HCT116 (cell line): ENCODE measurements at regions not wholly inside any gene's neighbourhood (a gene's known extent, or its start where the extent isn't known, plus 50 kb on each side); places are given as distances from the start of the nearest gene placed in this dataset.

ENCODE experiments used
- ATAC-seq: fragments of 200-7000 bp; cut with Tn5 transposase; 2 replicates; pipeline ENCODE4 v1.9.1; 2020; ENCODE audit warnings: mild to moderate bottlenecking, moderate library complexity
- BruUV-seq: library from RNA; stranded (reverse); fragments of 400-500 nt; replicated peaks from 2 replicates; lab custom pipeline; 2021; lab: Mats Ljungman, UMichigan
- CTCF ChIA-PET: fragments of 300-600 bp; sonication (Branson Sonifier 250); formaldehyde crosslinking; loops from one replicate; lab custom pipeline; 2021; ENCODE audit warnings: antibody characterized with exemption; lab: Charles Lee
- POLR2A ChIA-PET: fragments of 300-600, 350-600 bp; sonication (Branson Sonifier 250); formaldehyde crosslinking; loops from one replicate; lab custom pipeline; 2021; ENCODE audit warnings: antibody characterized with exemption; lab: Charles Lee
- RAD21 ChIA-PET, 2 experiments: fragments of 300-600 bp; sonication (Branson Sonifier 250); formaldehyde crosslinking; loops; one replicate each; lab custom pipeline; 2023; ENCODE audit warnings: low total read pairs in 2 of 2; ENCODE audit not compliant: uncharacterized antibody in 2 of 2, unreplicated experiment in 2 of 2, low non-redundant PET in 1 of 2; lab: Charles Lee
- DNase-seq: peaks from one replicate; pipeline ENCODE4 v3.0.0-alpha.2; 2010; ENCODE audit warnings: low read depth, low spot score
- H2AFZ ChIP-seq: fragments of 200-600 bp; shearing (Covaris generic), sonication (generic); 2 replicates; pipeline ENCODE4 v1.6.1; 2017; ENCODE audit warnings: low read depth, mixed run types, mixed read lengths, antibody characterized with exemption, low read length; ENCODE audit not compliant: poor library complexity, severe bottlenecking
- H3K27ac ChIP-seq: 2 replicates; pipeline ENCODE4 v1.5.1; 2012; ENCODE audit warnings: low read depth, low read length
- H3K27me3 ChIP-seq: fragments of 200-600 bp; sonication (generic); 2 replicates; pipeline ENCODE4 v1.6.1; 2016; ENCODE audit warnings: mixed run types, low read length, mixed read lengths; ENCODE audit not compliant: insufficient read depth
- H3K36me3 ChIP-seq, 2 experiments: fragments of 200-500 bp in 1 of 2; fragments of 200-600 bp in 1 of 2; sonication (Bioruptor generic) in 1 of 2; sonication (generic) in 1 of 2; 2 replicates each; pipeline versions ENCODE4 v1.5.1 to v1.6.1; 2014 to 2016; ENCODE audit warnings: low read length in 2 of 2, inconsistent platforms in 1 of 2, mixed read lengths in 1 of 2, mixed run types in 1 of 2; ENCODE audit not compliant: insufficient read depth in 2 of 2, control insufficient read depth in 1 of 2
- H3K4me1 ChIP-seq, 2 experiments: fragments of 200-600 bp in 1 of 2; sonication (generic) in 1 of 2; 2 replicates each; pipeline versions ENCODE4 v1.5.1 to v1.6.1; 2012 to 2017; ENCODE audit warnings: low read length in 2 of 2, inconsistent platforms in 1 of 2, mild to moderate bottlenecking in 1 of 2, mixed read lengths in 1 of 2, mixed run types in 1 of 2, moderate library complexity in 1 of 2; ENCODE audit not compliant: insufficient read depth in 2 of 2, control insufficient read depth in 1 of 2
- H3K4me2 ChIP-seq: fragments of 200-600 bp; sonication (generic); 2 replicates; pipeline ENCODE4 v1.6.1; 2017; ENCODE audit warnings: mixed run types, low read length, mixed read lengths
- H3K4me3 ChIP-seq, 2 experiments: fragments of 200-600 bp in 1 of 2; sonication (generic) in 1 of 2; replicated peaks in 1 of 2; 2 replicates each; pipeline ENCODE4 v1.5.1; 2011 to 2016; ENCODE audit warnings: low read length in 2 of 2, control low read depth in 1 of 2, low read depth in 1 of 2, mild to moderate bottlenecking in 1 of 2, mixed read lengths in 1 of 2, mixed run types in 1 of 2
- H3K79me2 ChIP-seq: fragments of 200-600 bp; sonication (generic); 2 replicates; pipeline ENCODE4 v1.6.1; 2017; ENCODE audit warnings: mild to moderate bottlenecking, mixed run types, low read length, moderate library complexity, mixed read lengths; ENCODE audit not compliant: insufficient read depth
- H3K9ac ChIP-seq: fragments of 200-600 bp; sonication (generic); 2 replicates; pipeline ENCODE4 v1.6.1; 2016; ENCODE audit warnings: low read length, mixed read lengths
- H3K9me2 ChIP-seq: fragments of 200-600 bp; sonication (generic), shearing (Covaris generic); 2 replicates; pipeline ENCODE4 v1.6.1; 2017; ENCODE audit warnings: mixed run types, mild to moderate bottlenecking, moderate library complexity; ENCODE audit not compliant: insufficient read depth
- H3K9me3 ChIP-seq, 2 experiments: fragments of 200-500 bp in 1 of 2; fragments of 200-600 bp in 1 of 2; sonication (Bioruptor generic) in 1 of 2; sonication (generic) in 1 of 2; 2 replicates each; pipeline ENCODE4 v1.6.1; 2014 to 2017; ENCODE audit warnings: low read length in 2 of 2, mixed read lengths in 2 of 2, inconsistent platforms in 1 of 2, low read depth in 1 of 2, mild to moderate bottlenecking in 1 of 2, mixed run types in 1 of 2, moderate library complexity in 1 of 2; ENCODE audit not compliant: control insufficient read depth in 1 of 2, insufficient read depth in 1 of 2
- H4K20me1 ChIP-seq: fragments of 200-600 bp; sonication (generic), shearing (Covaris generic); 2 replicates; pipeline ENCODE4 v1.6.1; 2017; ENCODE audit warnings: mixed run types, mild to moderate bottlenecking, moderate library complexity; ENCODE audit not compliant: insufficient read depth
- ATF3 ChIP-seq: IDR thresholded peaks from 2 replicates; pipeline ENCODE4 v1.6.1; 2012
- CBX3 ChIP-seq: IDR thresholded peaks from 2 replicates; pipeline ENCODE4 v1.6.1; 2012; ENCODE audit warnings: low read depth
- CTCF ChIP-seq, 3 experiments: fragments of 200-600 bp in 1 of 3; sonication (generic) in 1 of 3; IDR thresholded peaks in 2 of 3; conservative IDR thresholded peaks in 1 of 3; 2 replicates each; pipeline ENCODE4 v1.5.1; 2012 to 2017; ENCODE audit warnings: low read depth in 2 of 3, low read length in 2 of 3, antibody characterized with exemption in 1 of 3, borderline replicate concordance in 1 of 3, control low read depth in 1 of 3, mild to moderate bottlenecking in 1 of 3, mixed read lengths in 1 of 3, mixed run types in 1 of 3, moderate library complexity in 1 of 3; ENCODE audit not compliant: insufficient read depth in 1 of 3
- EGR1 ChIP-seq: IDR thresholded peaks from 2 replicates; pipeline ENCODE4 v1.6.1; 2012; ENCODE audit warnings: low read depth
- ELF1 ChIP-seq: IDR thresholded peaks from 2 replicates; pipeline ENCODE4 v1.6.1; 2012; ENCODE audit warnings: low read depth, borderline replicate concordance
- EZH2 ChIP-seq: fragments of 200-600 bp; sonication (generic); IDR thresholded peaks from 2 replicates; pipeline ENCODE4 v1.6.1; 2017; ENCODE audit warnings: antibody characterized with exemption, mixed run types
- EZH2phosphoT487 ChIP-seq: fragments of 200-600 bp; IDR thresholded peaks from 2 replicates; pipeline ENCODE4 v1.6.1; 2018; ENCODE audit warnings: antibody characterized with exemption, borderline replicate concordance
- POLR2AphosphoS5 ChIP-seq: IDR thresholded peaks from 2 replicates; pipeline ENCODE4 v1.6.1; 2011; ENCODE audit warnings: mild to moderate bottlenecking, low read depth, low read length, moderate library complexity
- REST ChIP-seq: IDR thresholded peaks from 2 replicates; pipeline ENCODE4 v1.6.1; 2012; ENCODE audit warnings: low read depth
- SP1 ChIP-seq: IDR thresholded peaks from 2 replicates; pipeline ENCODE4 v1.6.1; 2012; ENCODE audit warnings: low read depth
- SRF ChIP-seq: IDR thresholded peaks from 2 replicates; pipeline ENCODE4 v1.6.1; 2012; ENCODE audit warnings: low read depth
- TCF7L2 ChIP-seq: IDR thresholded peaks from 2 replicates; pipeline ENCODE4 v1.7.0; 2011; ENCODE audit warnings: borderline replicate concordance, inconsistent platforms; ENCODE audit not compliant: insufficient read depth, insufficient read length; ENCODE audit errors: extremely low read depth
- YY1 ChIP-seq: IDR thresholded peaks from 2 replicates; pipeline ENCODE4 v1.6.1; 2011; ENCODE audit warnings: low read length, low read depth, moderate library complexity, mild to moderate bottlenecking; ENCODE audit not compliant: insufficient replicate concordance; ENCODE audit errors: extremely low read depth
- ZBTB33 ChIP-seq: IDR thresholded peaks from 2 replicates; pipeline ENCODE4 v1.6.1; 2011; ENCODE audit warnings: mild to moderate bottlenecking, low read length, moderate library complexity; ENCODE audit not compliant: insufficient replicate concordance; ENCODE audit errors: extremely low read depth
- ZFX ChIP-seq: fragments of 450-650 bp; IDR thresholded peaks from 2 replicates; pipeline ENCODE4 v1.6.1; 2017
- intact Hi-C: fragments of 100-400 bp; cut with micrococcal nuclease; formaldehyde crosslinking; loops from 2 replicates; pipeline ENCODE4 v1.10.0; 2022

GRCh38 chr5:103336941-103337340 lies 78.4 kb downstream of the MACIR start:
- H3K4me2 ChIP-seq: no peak overlapping the region
- H3K27me3 ChIP-seq: no peaks in the 10 kb centered on the region
- no peak for DNase-seq
- TF ChIP-seq SRF: no peak
- no peak for TF ChIP-seq CBX3
- no peak for TF ChIP-seq POLR2AphosphoS5
- TF ChIP-seq TCF7L2: no peak
- TF ChIP-seq ZBTB33: no peak
- TF ChIP-seq SP1: no peak
- TF ChIP-seq EZH2: no peak
- no peak for TF ChIP-seq ELF1
- TF ChIP-seq ZFX: no peak
- TF ChIP-seq ATF3: no peak
- TF ChIP-seq EZH2phosphoT487: no peak
- no peak for TF ChIP-seq YY1
- TF ChIP-seq CTCF (IDR thresholded peaks at IDR 0.05 in 2 of 3, conservative IDR thresholded peaks at IDR 0.05 in 1 of 3; ENCODE audit: borderline replicate concordance in 1 of 3, insufficient read depth in 1 of 3, low read depth in 2 of 3, low read length in 2 of 3): no peak
- no peak for TF ChIP-seq REST
- TF ChIP-seq EGR1: no peak
- intact Hi-C loops: no loop called here
- H3K9me2 ChIP-seq: no peaks in the 10 kb centered on the region
- BruUV-seq: no TSS peak
- H3K27ac ChIP-seq: no peak overlapping the region
- H3K9me3 ChIP-seq: no peaks in the 10 kb centered on the region
- ChIA-PET CTCF (no interaction called here), POLR2A (no interaction called here), RAD21 (no interaction called here)
- H3K9ac ChIP-seq: no peak overlapping the region
- no peaks in the 10 kb centered on the region for H3K79me2 ChIP-seq
- H3K4me1 ChIP-seq: no peaks in the 10 kb centered on the region
- no peaks in the 10 kb centered on the region for H3K36me3 ChIP-seq
- no peak overlapping the region for H3K4me3 ChIP-seq
- H2AFZ ChIP-seq: no peak overlapping the region
- no peaks in the 10 kb centered on the region for H4K20me1 ChIP-seq
- no peak for ATAC-seq
